GM10266 (cell line): ENCODE measurements at regions not wholly inside any gene's neighbourhood (a gene's known extent, or its start where the extent isn't known, plus 50 kb on each side); places are given as distances from the start of the nearest gene placed in this dataset.

Experiments used
- DNase-seq: peaks from one replicate; pipeline ENCODE4 v3.0.0; 2012; ENCODE audit errors: extremely low spot score
- CTCF ChIP-seq: IDR thresholded peaks from 2 replicates; pipeline ENCODE4 v1.5.1; 2012; ENCODE audit warnings: mild to moderate bottlenecking, low read depth; ENCODE audit not compliant: control insufficient read depth, insufficient read depth; ENCODE audit errors: missing control alignments

- DNase-seq = no peak
- no peak for TF ChIP-seq CTCF
Measured at GRCh38 chr7:47672271-47672791, 90.4 kb upstream of the TNS3 start.

- no peak for TF ChIP-seq CTCF
- DNase-seq = no peak
Measured at GRCh38 chr7:47671358-47671757, 89.4 kb upstream of the TNS3 start.

GRCh38 chr7:47670729-47671128 is 88.8 kb upstream of the TNS3 start:
- TF ChIP-seq CTCF = no peak
- peak; percentile 55 for DNase-seq

- no peak for TF ChIP-seq CTCF
- no peak for DNase-seq
Measured at GRCh38 chr7:47669901-47670384, 88.0 kb upstream of the TNS3 start.

- DNase-seq = peak; percentile 80
- no peak for TF ChIP-seq CTCF
Measured at GRCh38 chr7:47669178-47669891, 87.4 kb upstream of the TNS3 start.

GRCh38 chr7:47666164-47666862 is 84.4 kb upstream of the TNS3 start:
- no peak for DNase-seq
- TF ChIP-seq CTCF = no peak
